ENCODE measurements at regions not wholly inside any gene's neighbourhood (a gene's known extent, or its start where the extent isn't known, plus 50 kb on each side); places are given as distances from the start of the nearest gene placed in this dataset.

GRCh38 chr2:104004821-104005220, 849.1 kb upstream of the POU3F3 start:
- TF ChIP-seq ZNF384 (IDR thresholded peaks at IDR 0.05) (no peak), ARNT (IDR thresholded peaks at IDR 0.05) (no peak), HDGF (IDR thresholded peaks at IDR 0.05; ENCODE audit: borderline replicate concordance) (no peak), SUZ12 (IDR thresholded peaks at IDR 0.05) (no peak), LEF1 (IDR thresholded peaks at IDR 0.05; ENCODE audit: borderline replicate concordance) (no peak), FOXM1 (IDR thresholded peaks at IDR 0.05; ENCODE audit: borderline replicate concordance) (no peak), BHLHE40 (IDR thresholded peaks at IDR 0.05; ENCODE audit: borderline replicate concordance) (no peak), L3MBTL2 (conservative IDR thresholded peaks at IDR 0.05) (no peak), SP1 (IDR thresholded peaks at IDR 0.05) (no peak), ELF4 (IDR thresholded peaks at IDR 0.05) (no peak), CTBP1 (IDR thresholded peaks at IDR 0.05; ENCODE audit: borderline replicate concordance) (no peak), TARDBP (IDR thresholded peaks at IDR 0.05) (no peak), FOXK2 (IDR thresholded peaks at IDR 0.05) (no peak)
- TF ChIP-seq, protein P1, sequence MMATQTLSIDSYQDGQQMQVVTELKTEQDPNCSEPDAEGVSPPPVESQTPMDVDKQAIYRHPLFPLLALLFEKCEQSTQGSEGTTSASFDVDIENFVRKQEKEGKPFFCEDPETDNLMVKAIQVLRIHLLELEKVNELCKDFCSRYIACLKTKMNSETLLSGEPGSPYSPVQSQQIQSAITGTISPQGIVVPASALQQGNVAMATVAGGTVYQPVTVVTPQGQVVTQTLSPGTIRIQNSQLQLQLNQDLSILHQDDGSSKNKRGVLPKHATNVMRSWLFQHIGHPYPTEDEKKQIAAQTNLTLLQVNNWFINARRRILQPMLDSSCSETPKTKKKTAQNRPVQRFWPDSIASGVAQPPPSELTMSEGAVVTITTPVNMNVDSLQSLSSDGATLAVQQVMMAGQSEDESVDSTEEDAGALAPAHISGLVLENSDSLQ (IDR thresholded peaks at IDR 0.05), result no peak
- CTCF ChIA-PET, result no interaction called here

DNA sequence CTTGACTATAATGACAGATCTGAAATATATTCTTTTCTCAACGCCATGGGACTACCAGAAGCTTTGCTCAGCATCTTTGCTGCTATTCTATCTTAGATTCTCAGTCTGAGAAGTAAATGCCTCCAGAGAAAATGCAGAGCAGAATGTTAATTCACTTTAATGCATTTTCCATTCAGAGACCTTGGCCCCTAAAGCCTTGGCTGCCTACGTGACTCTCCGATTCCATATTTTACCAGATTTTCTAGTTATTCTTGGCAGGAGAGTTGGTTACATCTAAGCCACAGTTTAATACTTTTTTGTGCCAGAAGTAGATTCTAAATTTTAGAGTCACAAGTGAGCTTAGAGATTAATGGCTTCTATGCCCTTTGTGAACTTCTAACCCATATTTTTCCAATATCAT, 837.1 kb upstream of the POU3F3 start:
- ChIA-PET CTCF (no interaction called here), POLR2A (no interaction called here)
- DNase-seq (ENCODE audit: extremely low spot score), result no peak
- TF ChIP-seq L3MBTL2 (conservative IDR thresholded peaks at IDR 0.05) (no peak), BHLHE40 (IDR thresholded peaks at IDR 0.05; ENCODE audit: borderline replicate concordance) (no peak), ELF4 (IDR thresholded peaks at IDR 0.05) (no peak), FOXK2 (IDR thresholded peaks at IDR 0.05) (no peak), HDGF (IDR thresholded peaks at IDR 0.05; ENCODE audit: borderline replicate concordance) (no peak)

More at GRCh38 chr2:104004821-104005220, 849.1 kb upstream of the POU3F3 start:
- DNase-seq (ENCODE audit: extremely low spot score), result no peak
- POLR2A ChIA-PET, result no interaction called here

- TF ChIP-seq SP1 (IDR thresholded peaks at IDR 0.05) (no peak), FOXA1 (IDR thresholded peaks at IDR 0.05) (no peak), SUZ12 (IDR thresholded peaks at IDR 0.05) (no peak), ARNT (IDR thresholded peaks at IDR 0.05) (no peak), FOXM1 (IDR thresholded peaks at IDR 0.05; ENCODE audit: borderline replicate concordance) (no peak), HDGF (IDR thresholded peaks at IDR 0.05; ENCODE audit: borderline replicate concordance) (no peak), BHLHE40 (IDR thresholded peaks at IDR 0.05; ENCODE audit: borderline replicate concordance) (no peak)
- TF ChIP-seq, protein P1 (IDR thresholded peaks at IDR 0.05), result no peak
- ChIA-PET POLR2A (no interaction called here), CTCF (no interaction called here)
- no peak for DNase-seq (ENCODE audit: extremely low spot score)
These were observed 830.6 kb upstream of the POU3F3 start for GRCh38 chr2:104023306-104023705.

DNA sequence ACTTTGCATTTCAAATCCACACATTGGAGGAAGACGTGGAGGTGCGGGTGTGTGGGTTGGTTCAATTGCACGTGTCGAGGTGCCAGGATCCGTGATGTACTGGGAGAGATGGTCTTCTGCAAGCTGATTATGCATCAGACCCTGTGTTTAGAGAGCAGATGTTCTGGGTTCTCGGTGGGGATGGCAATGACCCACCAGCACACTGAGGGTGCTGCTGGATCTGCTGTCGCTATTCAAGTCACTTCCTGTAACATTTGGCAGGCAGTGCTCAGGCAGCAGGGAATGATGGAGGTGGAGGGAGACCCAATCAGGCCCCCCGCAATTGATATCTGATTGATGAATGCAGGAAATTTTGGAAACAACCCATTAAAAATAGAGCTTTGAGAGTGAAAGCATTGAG, 830.1 kb upstream of the POU3F3 start:
- POLR2A ChIA-PET, result no interaction called here
- CTCF ChIA-PET, result interaction anchor here (0.6 kb wide), 1 partner anchor 24 kb away, joined by 4 read pairs; no protein-coding TSS in a partner anchor
- DNase-seq (ENCODE audit: extremely low spot score), result no peak
- TF ChIP-seq TARDBP (IDR thresholded peaks at IDR 0.05) (no peak), ELF4 (IDR thresholded peaks at IDR 0.05) (no peak), SUZ12 (IDR thresholded peaks at IDR 0.05) (no peak), NFRKB (IDR thresholded peaks at IDR 0.05) (no peak)

DNA sequence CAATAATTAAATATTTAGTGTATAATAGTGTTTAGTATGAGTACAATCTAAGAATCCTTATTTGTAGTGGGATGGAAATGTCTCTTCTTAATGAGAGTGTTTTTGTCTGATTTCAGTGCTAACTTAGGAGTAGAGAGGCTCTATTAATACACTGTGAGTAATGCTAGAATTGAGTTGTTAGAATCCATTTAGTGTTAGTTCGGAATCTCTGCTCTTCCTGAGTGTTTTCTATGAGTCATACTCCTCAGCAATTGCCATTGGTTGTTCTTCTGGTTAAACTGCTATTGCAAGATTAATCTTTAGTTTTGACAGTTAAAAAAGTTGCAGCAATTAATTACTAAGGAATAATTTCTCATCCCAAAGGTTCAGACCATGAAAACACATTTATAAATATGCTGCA, 828.6 kb upstream of the POU3F3 start:
- POLR2A ChIA-PET, result no interaction called here

DNA sequence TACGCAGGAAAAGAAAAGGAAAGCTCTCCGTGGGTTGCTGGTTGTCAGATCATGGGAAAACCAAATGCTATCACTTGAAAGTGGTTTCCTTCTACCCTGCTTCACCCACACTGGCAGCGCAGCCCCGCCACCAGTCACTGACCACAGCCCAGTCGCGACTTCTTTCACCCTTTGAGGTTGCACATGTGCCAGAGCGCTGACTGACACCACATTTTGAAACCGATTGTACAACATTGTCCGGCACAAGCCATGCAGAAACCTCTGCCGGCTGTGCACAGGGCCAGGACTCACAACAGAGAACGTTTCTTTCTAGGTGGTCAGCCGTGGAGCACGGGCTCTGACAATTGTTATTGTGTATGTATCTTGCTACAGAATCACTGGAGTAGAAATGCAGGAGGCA, 827.2 kb upstream of the POU3F3 start:
- no peak for DNase-seq (ENCODE audit: extremely low spot score)
- no peak for TF ChIP-seq FOXK2 (IDR thresholded peaks at IDR 0.05)
- TF ChIP-seq FOXM1 (IDR thresholded peaks at IDR 0.05; ENCODE audit: borderline replicate concordance), result no peak
- TF ChIP-seq FOXA1 (IDR thresholded peaks at IDR 0.05), result no peak
- TF ChIP-seq ARNT (IDR thresholded peaks at IDR 0.05), result no peak
- TF ChIP-seq BHLHE40 (IDR thresholded peaks at IDR 0.05; ENCODE audit: borderline replicate concordance), result no peak
- no peak for TF ChIP-seq NFRKB (IDR thresholded peaks at IDR 0.05)
- no peak for TF ChIP-seq LEF1 (IDR thresholded peaks at IDR 0.05; ENCODE audit: borderline replicate concordance)
- TF ChIP-seq ELF4 (IDR thresholded peaks at IDR 0.05), result no peak
- ChIA-PET CTCF (no interaction called here), POLR2A (no interaction called here)

More for the DNA sequence above, 828.6 kb upstream of the POU3F3 start:
- TF ChIP-seq CTBP1 (IDR thresholded peaks at IDR 0.05; ENCODE audit: borderline replicate concordance) (no peak), ZNF384 (IDR thresholded peaks at IDR 0.05) (no peak), ELF4 (IDR thresholded peaks at IDR 0.05) (no peak), NFRKB (IDR thresholded peaks at IDR 0.05) (no peak), SP1 (IDR thresholded peaks at IDR 0.05) (no peak), TARDBP (IDR thresholded peaks at IDR 0.05) (no peak), ARNT (IDR thresholded peaks at IDR 0.05) (no peak), L3MBTL2 (conservative IDR thresholded peaks at IDR 0.05) (no peak), FOXK2 (IDR thresholded peaks at IDR 0.05) (no peak), SUZ12 (IDR thresholded peaks at IDR 0.05) (no peak), HDGF (IDR thresholded peaks at IDR 0.05; ENCODE audit: borderline replicate concordance) (no peak), BHLHE40 (IDR thresholded peaks at IDR 0.05; ENCODE audit: borderline replicate concordance) (no peak), FOXM1 (IDR thresholded peaks at IDR 0.05; ENCODE audit: borderline replicate concordance) (no peak)
- TF ChIP-seq, protein P1 (IDR thresholded peaks at IDR 0.05), result no peak
- CTCF ChIA-PET, result no interaction called here
- DNase-seq (ENCODE audit: extremely low spot score), result no peak

DNA sequence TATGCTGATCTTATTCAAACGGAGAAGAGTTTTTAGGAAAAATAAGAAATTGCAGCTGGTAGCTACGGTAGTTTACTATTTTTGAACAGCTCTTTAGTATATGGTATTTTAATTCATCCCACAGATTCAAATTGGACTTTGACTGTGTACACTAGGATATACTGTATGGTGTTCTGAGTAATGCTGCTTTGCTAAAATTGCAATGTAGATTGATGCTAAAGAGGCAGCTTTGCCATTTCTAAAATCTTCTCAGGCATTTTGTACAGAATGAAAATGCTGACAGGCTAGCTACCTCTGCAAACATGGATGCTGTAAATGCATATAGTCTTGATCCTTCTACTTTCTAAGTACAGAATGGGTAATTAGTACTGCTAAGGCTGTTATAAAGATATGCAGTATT, 826.6 kb upstream of the POU3F3 start:
- CTCF ChIA-PET, result no interaction called here
- POLR2A ChIA-PET, result no interaction called here
- TF ChIP-seq ELF4 (IDR thresholded peaks at IDR 0.05), result no peak
- no peak for TF ChIP-seq FOXA1 (IDR thresholded peaks at IDR 0.05)
- no peak for TF ChIP-seq NFRKB (IDR thresholded peaks at IDR 0.05)
- TF ChIP-seq TARDBP (IDR thresholded peaks at IDR 0.05), result no peak
- TF ChIP-seq CTBP1 (IDR thresholded peaks at IDR 0.05; ENCODE audit: borderline replicate concordance), result no peak
- TF ChIP-seq FOXM1 (IDR thresholded peaks at IDR 0.05; ENCODE audit: borderline replicate concordance), result no peak
- no peak for TF ChIP-seq ARNT (IDR thresholded peaks at IDR 0.05)
- TF ChIP-seq HDGF (IDR thresholded peaks at IDR 0.05; ENCODE audit: borderline replicate concordance), result no peak
- TF ChIP-seq SP1 (IDR thresholded peaks at IDR 0.05), result no peak
- TF ChIP-seq BHLHE40 (IDR thresholded peaks at IDR 0.05; ENCODE audit: borderline replicate concordance), result no peak
- TF ChIP-seq FOXK2 (IDR thresholded peaks at IDR 0.05), result no peak
- TF ChIP-seq, protein P1 (IDR thresholded peaks at IDR 0.05), result no peak
- no peak for TF ChIP-seq SUZ12 (IDR thresholded peaks at IDR 0.05)
- no peak for TF ChIP-seq L3MBTL2 (conservative IDR thresholded peaks at IDR 0.05)
- DNase-seq (ENCODE audit: extremely low spot score), result no peak
